K562 (cell line): ENCODE measurements at regions not wholly inside any gene's neighbourhood (a gene's known extent, or its start where the extent isn't known, plus 50 kb on each side); places are given as distances from the start of the nearest gene placed in this dataset.

Source experiments
- ETV6 ChIP-seq, 3 experiments: fragments of 150-350 bp in 1 of 3; sonication (generic) in 1 of 3; formaldehyde crosslinking in 1 of 3; IDR thresholded peaks; 2 replicates each; pipeline versions ENCODE4 v1.6.1 to v1.8.0; 2014 to 2022; ENCODE audit warnings: borderline replicate concordance in 2 of 3, low read depth in 2 of 3, antibody characterized with exemption in 1 of 3, low read length in 1 of 3, mild to moderate bottlenecking in 1 of 3, missing genetic modification reagents in 1 of 3
- EZH2 ChIP-seq: IDR thresholded peaks from 2 replicates; pipeline ENCODE4 v1.6.1; 2012; ENCODE audit warnings: low read depth, mild to moderate bottlenecking, inconsistent platforms, low read length, borderline replicate concordance
- FOXA1 ChIP-seq: fragments of 450-650 bp; IDR thresholded peaks from 2 replicates; pipeline ENCODE4 v1.6.1; 2016; ENCODE audit warnings: mild to moderate bottlenecking, borderline replicate concordance
- GATA2 ChIP-seq: sonication (generic); formaldehyde crosslinking; IDR thresholded peaks from 2 replicates; pipeline ENCODE4 v1.4.0; 2020; ENCODE audit warnings: mild to moderate bottlenecking, missing genetic modification reagents
- HMG20B ChIP-seq: fragments of 250-450 bp; sonication (Bioruptor Pico); IDR thresholded peaks from 2 replicates; pipeline ENCODE4 v1.5.0; 2021; ENCODE audit warnings: mild to moderate bottlenecking
- MTA3 ChIP-seq: fragments of 450-650 bp; formaldehyde crosslinking; IDR thresholded peaks from 2 replicates; pipeline ENCODE4 v1.6.1; 2017; ENCODE audit warnings: mild to moderate bottlenecking, borderline replicate concordance
- NR3C1 ChIP-seq: sonication (generic); formaldehyde crosslinking; IDR thresholded peaks from 2 replicates; pipeline ENCODE4 v1.8.1; 2022; ENCODE audit warnings: missing genetic modification reagents
- SMARCC2 ChIP-seq: fragments of 450-650 bp; IDR thresholded peaks from 2 replicates; pipeline ENCODE4 v1.6.1; 2017; ENCODE audit warnings: antibody characterized with exemption, moderate library complexity, mild to moderate bottlenecking, low read depth
- SP1 ChIP-seq: sonication (generic); formaldehyde crosslinking; IDR thresholded peaks from 2 replicates; pipeline ENCODE4 v1.8.1; 2022; ENCODE audit warnings: mild to moderate bottlenecking, missing genetic modification reagents
- U2AF2 ChIP-seq: fragments of 200-400 bp; formaldehyde crosslinking; optimal IDR thresholded peaks from 2 replicates; pipeline ENCODE3; 2017; ENCODE audit warnings: low read depth, mild to moderate bottlenecking, low read length
- YY1 ChIP-seq, 3 experiments: IDR thresholded peaks; 2 replicates each; pipeline ENCODE4 v1.6.1; 2011; ENCODE audit warnings: low read length in 2 of 3, mild to moderate bottlenecking in 2 of 3, moderate library complexity in 2 of 3, borderline replicate concordance in 1 of 3, control low read depth in 1 of 3, low read depth in 1 of 3; ENCODE audit not compliant: insufficient read depth in 3 of 3, insufficient replicate concordance in 2 of 3, control insufficient read depth in 1 of 3, insufficient read length in 1 of 3; ENCODE audit errors: extremely low read depth in 1 of 3
- TF ChIP-seq, protein P1 (sequence below), 3 experiments: IDR thresholded peaks in 2 of 3; conservative IDR thresholded peaks in 1 of 3; 2 replicates each; pipeline ENCODE4 v1.5.1; 2011 to 2012; ENCODE audit warnings: low read length in 3 of 3, mild to moderate bottlenecking in 3 of 3, control low read depth in 2 of 3, improper control_type of control experiment in 1 of 3, inconsistent platforms in 1 of 3, low read depth in 1 of 3, mixed read lengths in 1 of 3, moderate library complexity in 1 of 3; ENCODE audit not compliant: insufficient read depth in 2 of 3
- TF ChIP-seq, protein P2 (sequence below), 2 experiments: fragments of 450-650 bp; IDR thresholded peaks; 2 replicates each; pipeline ENCODE4 v1.6.1; 2016

DNA sequence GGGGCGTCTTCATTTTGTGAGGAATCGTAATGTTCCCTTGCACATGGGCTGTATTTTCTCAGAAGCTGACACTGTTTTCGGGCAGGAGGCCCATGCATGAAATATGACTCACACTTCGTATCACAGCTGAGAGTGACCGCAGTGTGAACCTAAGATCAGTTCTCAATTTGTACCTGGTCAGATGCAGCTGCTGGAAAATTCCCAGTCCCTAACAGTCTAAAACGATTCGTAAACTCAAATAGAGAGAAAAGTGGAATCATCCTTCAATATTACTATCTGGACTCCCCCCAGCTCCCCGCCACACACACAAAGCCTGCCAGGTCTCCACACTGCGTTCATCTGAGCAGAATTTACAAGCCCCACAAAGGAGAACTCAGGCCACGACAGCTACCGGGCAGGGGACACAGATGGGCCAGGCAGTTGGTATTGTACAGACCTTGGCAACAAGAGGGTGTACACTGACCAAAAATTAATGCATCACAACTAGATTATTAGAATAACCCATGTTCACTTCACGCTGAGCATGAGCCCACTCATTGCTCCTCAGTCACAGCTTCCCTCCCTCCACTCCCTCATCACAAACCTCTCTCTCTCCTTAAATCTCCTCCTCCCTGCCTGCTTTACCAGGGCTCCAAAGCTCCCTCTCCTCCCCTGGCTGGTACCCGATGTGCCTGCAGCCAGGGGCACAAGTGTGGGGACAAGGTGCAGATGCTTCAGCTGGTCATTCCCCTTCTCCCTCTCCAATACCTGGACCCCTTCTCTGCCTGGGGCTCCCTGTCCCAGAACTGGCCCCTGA is 488.4 kb downstream of the PREX1 start:
- TF ChIP-seq YY1 (IDR thresholded peaks at IDR 0.05; ENCODE audit: borderline replicate concordance in 1 of 3, control insufficient read depth in 1 of 3, extremely low read depth in 1 of 3, insufficient read depth in 3 of 3, insufficient read length in 1 of 3, insufficient replicate concordance in 2 of 3, low read depth in 1 of 3, low read length in 2 of 3) (no peak), SMARCC2 (no peak), SP1 (no peak), HMG20B (CRISPR knock-in tag) (no peak), EZH2 (no peak), NR3C1 (CRISPR knock-in tag) (no peak), FOXA1 (no peak), ETV6 (IDR thresholded peaks at IDR 0.05; ENCODE audit: borderline replicate concordance in 1 of 2, low read depth in 2 of 2, low read length in 1 of 2) (no peak), ETV6 (CRISPR knock-in tag; IDR thresholded peaks at IDR 0.05; ENCODE audit: borderline replicate concordance) (no peak), MTA3 (no peak), GATA2 (CRISPR knock-in tag) (no peak), U2AF2 (no peak)
- TF ChIP-seq, protein P1, sequence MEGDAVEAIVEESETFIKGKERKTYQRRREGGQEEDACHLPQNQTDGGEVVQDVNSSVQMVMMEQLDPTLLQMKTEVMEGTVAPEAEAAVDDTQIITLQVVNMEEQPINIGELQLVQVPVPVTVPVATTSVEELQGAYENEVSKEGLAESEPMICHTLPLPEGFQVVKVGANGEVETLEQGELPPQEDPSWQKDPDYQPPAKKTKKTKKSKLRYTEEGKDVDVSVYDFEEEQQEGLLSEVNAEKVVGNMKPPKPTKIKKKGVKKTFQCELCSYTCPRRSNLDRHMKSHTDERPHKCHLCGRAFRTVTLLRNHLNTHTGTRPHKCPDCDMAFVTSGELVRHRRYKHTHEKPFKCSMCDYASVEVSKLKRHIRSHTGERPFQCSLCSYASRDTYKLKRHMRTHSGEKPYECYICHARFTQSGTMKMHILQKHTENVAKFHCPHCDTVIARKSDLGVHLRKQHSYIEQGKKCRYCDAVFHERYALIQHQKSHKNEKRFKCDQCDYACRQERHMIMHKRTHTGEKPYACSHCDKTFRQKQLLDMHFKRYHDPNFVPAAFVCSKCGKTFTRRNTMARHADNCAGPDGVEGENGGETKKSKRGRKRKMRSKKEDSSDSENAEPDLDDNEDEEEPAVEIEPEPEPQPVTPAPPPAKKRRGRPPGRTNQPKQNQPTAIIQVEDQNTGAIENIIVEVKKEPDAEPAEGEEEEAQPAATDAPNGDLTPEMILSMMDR (IDR thresholded peaks at IDR 0.05 in 2 of 3, conservative IDR thresholded peaks at IDR 0.05 in 1 of 3; ENCODE audit: insufficient read depth in 2 of 3, low read depth in 1 of 3, low read length in 3 of 3) = no peak
- TF ChIP-seq, protein P2, sequence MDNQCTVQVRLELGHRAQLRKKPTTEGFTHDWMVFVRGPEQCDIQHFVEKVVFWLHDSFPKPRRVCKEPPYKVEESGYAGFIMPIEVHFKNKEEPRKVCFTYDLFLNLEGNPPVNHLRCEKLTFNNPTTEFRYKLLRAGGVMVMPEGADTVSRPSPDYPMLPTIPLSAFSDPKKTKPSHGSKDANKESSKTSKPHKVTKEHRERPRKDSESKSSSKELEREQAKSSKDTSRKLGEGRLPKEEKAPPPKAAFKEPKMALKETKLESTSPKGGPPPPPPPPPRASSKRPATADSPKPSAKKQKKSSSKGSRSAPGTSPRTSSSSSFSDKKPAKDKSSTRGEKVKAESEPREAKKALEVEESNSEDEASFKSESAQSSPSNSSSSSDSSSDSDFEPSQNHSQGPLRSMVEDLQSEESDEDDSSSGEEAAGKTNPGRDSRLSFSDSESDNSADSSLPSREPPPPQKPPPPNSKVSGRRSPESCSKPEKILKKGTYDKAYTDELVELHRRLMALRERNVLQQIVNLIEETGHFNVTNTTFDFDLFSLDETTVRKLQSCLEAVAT (IDR thresholded peaks at IDR 0.05) = no peak
